ENCODE measurements at regions not wholly inside any gene's neighbourhood (a gene's known extent, or its start where the extent isn't known, plus 50 kb on each side); places are given as distances from the start of the nearest gene placed in this dataset.

DNA sequence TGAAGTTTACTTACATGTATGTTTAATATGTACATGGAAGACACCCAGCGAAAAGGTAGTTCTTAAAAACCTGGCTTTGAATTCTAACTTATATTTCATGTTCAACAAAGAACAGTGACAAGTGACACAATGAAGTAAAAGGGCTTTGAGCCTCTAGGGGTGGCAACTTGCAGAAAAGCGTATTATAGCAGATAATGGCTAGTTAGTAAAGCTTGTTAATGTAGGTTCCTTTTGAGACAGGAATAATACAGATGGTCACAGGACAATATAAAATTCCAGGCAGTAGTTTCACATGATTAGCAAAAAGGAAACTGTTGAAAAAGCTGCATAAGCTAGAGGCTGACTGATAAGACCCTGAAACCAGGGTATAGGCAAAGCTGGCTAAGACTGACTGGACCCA lies 132.4 kb upstream of the FTMT start:
- no peak overlapping the region for H3K4me3 ChIP-seq (ENCODE audit: low read depth, low read length)
- no peak for TF ChIP-seq CTCF (conservative IDR thresholded peaks at IDR 0.05; ENCODE audit: low read depth, low read length)
- no peak for DNase-seq (ENCODE audit: low read depth)

GRCh38 chr5:121725450-121725849 lies 126.2 kb upstream of the FTMT start:
- TF ChIP-seq CTCF (conservative IDR thresholded peaks at IDR 0.05; ENCODE audit: low read depth, low read length) = no peak
- H3K4me3 ChIP-seq (ENCODE audit: low read depth, low read length) = no peak overlapping the region
- peak; percentile 2 for DNase-seq (ENCODE audit: low read depth)

DNA sequence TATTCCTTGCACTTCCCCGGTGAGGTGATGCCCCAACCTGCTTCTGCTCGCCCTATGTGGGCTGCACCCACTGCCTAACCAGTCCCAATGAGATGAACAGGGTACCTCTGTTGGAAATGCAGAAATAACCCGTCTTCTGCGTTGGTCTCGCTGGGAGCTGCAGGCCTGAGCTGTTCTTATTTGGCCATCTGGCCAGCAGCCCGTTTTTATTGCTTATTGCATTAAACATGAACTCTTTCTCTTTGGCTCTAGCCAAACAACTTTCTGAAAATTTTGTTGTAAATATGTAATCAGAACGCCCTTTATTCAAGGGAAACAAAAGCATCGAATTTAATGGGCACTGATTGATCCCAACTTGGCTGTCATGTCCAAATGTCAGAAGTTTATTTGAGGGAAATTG lies 124.7 kb upstream of the FTMT start:
- no peak overlapping the region for H3K4me3 ChIP-seq (ENCODE audit: low read depth, low read length)
- no peak for TF ChIP-seq CTCF (conservative IDR thresholded peaks at IDR 0.05; ENCODE audit: low read depth, low read length)
- DNase-seq (ENCODE audit: low read depth) = no peak

DNA sequence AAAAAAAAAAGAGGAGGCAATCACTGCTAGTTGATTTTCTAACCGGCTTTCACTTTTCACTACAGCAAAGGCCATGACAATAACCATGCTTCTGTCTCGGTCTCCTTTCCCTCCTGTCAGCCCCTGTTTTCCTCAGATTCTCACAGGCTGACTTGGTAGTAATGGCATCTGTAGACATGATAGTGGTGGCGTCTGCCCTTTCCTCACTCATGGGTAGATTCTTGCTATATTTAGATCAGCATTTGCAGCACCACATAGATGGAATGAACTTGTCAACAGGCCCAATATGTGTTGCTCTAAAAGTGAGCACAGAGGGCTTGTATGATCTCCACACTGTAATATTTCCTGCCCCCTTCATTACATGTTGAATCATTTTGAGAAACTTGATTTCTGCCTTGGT lies 120.3 kb upstream of the FTMT start:
- DNase-seq (ENCODE audit: low read depth) = no peak
- no peak for TF ChIP-seq CTCF (conservative IDR thresholded peaks at IDR 0.05; ENCODE audit: low read depth, low read length)
- no peak overlapping the region for H3K4me3 ChIP-seq (ENCODE audit: low read depth, low read length)

DNA sequence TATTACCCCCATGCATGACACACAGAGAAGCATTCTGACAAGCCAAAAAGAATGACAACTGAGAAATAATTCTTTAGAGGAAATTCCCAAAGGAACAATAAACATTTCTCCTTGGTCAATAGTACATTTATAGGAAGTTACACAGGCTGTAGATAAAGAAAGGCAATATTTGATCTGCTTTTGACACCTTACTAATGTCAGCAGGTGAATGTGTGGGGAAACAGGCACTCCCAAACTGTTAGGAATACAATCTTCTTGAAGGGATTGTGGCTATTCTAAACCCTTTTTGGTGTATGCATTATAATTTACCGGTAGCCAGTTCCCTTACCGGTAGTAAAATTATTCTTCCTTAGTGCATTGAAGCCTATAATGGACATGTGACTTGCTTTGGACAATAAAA lies 116.1 kb upstream of the FTMT start:
- no peak overlapping the region for H3K4me3 ChIP-seq (ENCODE audit: low read depth, low read length)
- DNase-seq (ENCODE audit: low read depth) = no peak
- no peak for TF ChIP-seq CTCF (conservative IDR thresholded peaks at IDR 0.05; ENCODE audit: low read depth, low read length)

DNA sequence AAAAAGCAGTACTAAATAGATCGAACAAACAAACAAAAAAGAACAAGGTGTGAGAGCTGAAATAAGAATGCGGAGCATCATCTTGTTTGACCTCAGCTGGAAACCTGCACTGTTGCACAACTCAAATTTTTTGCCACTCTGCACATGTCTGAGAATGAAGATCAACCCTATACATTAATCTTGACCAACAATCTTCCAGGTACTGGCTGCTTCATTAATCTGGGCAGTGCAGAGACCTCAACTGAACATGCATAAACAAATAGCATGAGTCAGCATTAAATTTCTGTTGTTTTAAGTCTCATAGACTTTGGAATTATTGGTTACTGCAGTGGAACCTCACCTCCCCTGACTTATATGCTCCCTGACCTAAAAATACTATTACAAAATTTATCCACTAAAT lies 114.6 kb upstream of the FTMT start:
- no peak overlapping the region for H3K4me3 ChIP-seq (ENCODE audit: low read depth, low read length)
- peak; percentile 1 for DNase-seq (ENCODE audit: low read depth)
- TF ChIP-seq CTCF (conservative IDR thresholded peaks at IDR 0.05; ENCODE audit: low read depth, low read length) = no peak

GRCh38 chr5:121741156-121741555 lies 110.5 kb upstream of the FTMT start:
- no peak overlapping the region for H3K4me3 ChIP-seq (ENCODE audit: low read depth, low read length)
- TF ChIP-seq CTCF (conservative IDR thresholded peaks at IDR 0.05; ENCODE audit: low read depth, low read length) = no peak
- no peak for DNase-seq (ENCODE audit: low read depth)

Data from choroid plexus epithelial cell (primary cell).